ENCODE measurements at regions not wholly inside any gene's neighbourhood (a gene's known extent, or its start where the extent isn't known, plus 50 kb on each side); places are given as distances from the start of the nearest gene placed in this dataset.
A peak's percentile ranks its signal among the peaks of the same experiment; 100 is the strongest.

DNA sequence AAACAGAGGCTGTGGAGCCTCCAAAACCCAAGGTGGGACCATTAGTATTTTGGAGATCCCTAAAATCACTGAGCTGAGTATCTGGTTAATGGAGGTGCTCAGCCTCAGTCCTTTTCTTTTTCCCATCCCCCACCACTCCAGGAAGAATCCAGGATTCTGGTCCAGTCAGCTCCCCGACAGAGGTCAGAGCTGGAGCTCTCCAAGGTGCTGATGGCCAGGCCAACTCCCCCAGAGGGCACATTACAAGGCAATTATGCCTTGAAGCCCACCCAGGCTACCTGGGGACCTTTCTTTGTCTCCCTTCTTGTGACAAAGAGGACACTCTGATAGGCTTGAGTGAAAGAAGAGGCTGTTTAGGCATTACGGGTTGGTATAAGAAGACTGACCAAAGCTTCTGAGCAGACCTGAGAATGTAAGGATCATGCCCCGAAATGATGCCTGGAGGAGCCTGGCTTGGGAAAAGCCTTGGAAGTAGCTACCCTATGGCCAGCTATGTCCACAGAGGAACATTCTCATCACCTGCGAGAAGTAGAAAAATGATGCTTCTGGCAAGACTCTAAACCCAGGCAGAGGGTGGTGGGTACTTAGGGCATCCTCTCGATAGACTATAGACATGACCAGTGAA, 102.5 kb upstream of the LDAH start:
- H3K4me3 ChIP-seq (ENCODE audit: low read depth, low read length) = no peak overlapping the region
- TF ChIP-seq, protein P1, sequence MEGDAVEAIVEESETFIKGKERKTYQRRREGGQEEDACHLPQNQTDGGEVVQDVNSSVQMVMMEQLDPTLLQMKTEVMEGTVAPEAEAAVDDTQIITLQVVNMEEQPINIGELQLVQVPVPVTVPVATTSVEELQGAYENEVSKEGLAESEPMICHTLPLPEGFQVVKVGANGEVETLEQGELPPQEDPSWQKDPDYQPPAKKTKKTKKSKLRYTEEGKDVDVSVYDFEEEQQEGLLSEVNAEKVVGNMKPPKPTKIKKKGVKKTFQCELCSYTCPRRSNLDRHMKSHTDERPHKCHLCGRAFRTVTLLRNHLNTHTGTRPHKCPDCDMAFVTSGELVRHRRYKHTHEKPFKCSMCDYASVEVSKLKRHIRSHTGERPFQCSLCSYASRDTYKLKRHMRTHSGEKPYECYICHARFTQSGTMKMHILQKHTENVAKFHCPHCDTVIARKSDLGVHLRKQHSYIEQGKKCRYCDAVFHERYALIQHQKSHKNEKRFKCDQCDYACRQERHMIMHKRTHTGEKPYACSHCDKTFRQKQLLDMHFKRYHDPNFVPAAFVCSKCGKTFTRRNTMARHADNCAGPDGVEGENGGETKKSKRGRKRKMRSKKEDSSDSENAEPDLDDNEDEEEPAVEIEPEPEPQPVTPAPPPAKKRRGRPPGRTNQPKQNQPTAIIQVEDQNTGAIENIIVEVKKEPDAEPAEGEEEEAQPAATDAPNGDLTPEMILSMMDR (IDR thresholded peaks at IDR 0.05; ENCODE audit: insufficient read depth, low read length) = no peak
- DNase-seq (ENCODE audit: low read depth) = no peak

DNA sequence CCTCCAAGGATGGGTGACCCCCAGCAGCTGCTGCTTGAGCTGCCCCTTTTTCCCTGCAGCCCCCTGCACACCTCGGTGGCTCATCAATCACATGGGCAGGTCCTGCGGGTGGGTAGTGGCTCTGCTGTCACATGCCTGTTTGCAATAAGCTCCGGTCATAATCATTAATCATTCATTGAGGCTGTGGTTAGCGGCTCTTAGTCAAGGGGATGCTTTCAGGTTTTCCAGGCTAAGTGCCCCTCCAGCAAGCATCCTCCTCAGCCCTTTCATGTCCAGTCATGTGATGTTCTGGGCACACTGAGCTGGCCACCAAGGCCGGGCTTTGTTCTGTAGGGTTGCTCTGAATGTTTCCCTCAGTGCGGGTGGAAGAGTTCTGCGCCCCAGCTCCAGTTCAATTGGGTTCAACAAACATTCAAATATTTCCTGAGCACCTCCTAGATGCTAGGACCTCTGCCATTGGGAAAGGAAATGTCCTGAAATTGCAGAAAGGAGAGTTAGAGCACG, 96.4 kb upstream of the LDAH start:
- TF ChIP-seq, protein P1 (IDR thresholded peaks at IDR 0.05; ENCODE audit: insufficient read depth, low read length) = no peak
- DNase-seq (ENCODE audit: low read depth) = no peak
- no peak overlapping the region for H3K4me3 ChIP-seq (ENCODE audit: low read depth, low read length)

GRCh38 chr2:20917719-20918572, 95.0 kb upstream of the LDAH start:
- no peak overlapping the region for H3K4me3 ChIP-seq (ENCODE audit: low read depth, low read length)
- TF ChIP-seq, protein P1 (IDR thresholded peaks at IDR 0.05; ENCODE audit: insufficient read depth, low read length) = no peak
- peak; percentile 5 for DNase-seq (ENCODE audit: low read depth)

GRCh38 chr2:20917287-20917660, 94.4 kb upstream of the LDAH start:
- DNase-seq (ENCODE audit: low read depth) = no peak
- TF ChIP-seq, protein P1 (IDR thresholded peaks at IDR 0.05; ENCODE audit: insufficient read depth, low read length) = no peak
- no peak overlapping the region for H3K4me3 ChIP-seq (ENCODE audit: low read depth, low read length)

DNA sequence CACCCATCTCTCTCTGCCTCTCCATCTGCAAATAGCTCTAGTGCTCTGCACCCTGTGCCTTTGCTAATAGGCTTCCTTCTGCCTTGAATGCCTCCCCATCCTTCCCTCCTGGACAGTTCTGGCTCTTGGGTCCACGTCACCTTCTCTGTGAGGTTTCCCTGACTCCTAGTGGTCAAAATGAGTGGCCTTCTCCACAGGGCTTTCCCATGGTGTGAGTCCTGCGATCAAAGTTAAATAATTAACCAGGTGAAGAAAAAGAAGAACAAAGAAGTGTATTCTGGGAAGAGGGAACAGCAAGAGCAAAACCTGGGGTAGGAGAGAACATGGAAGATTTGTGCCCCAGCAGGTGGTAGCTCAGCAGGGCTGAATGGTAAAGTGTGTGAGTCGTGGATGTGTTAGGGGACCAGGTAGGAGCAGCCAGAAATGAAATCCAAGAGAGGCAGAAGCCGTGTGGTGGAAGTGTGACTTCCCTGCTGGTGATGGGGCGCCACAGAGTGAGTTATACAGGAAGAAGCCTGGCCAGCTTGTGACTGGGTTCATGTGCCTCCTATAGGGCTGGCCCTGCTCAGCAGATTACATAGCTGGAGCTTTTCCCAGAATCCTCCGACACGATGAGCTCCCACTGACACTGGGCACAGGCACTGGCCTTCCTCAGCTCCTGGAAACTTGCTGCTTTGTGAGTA, 93.8 kb upstream of the LDAH start:
- no peak overlapping the region for H3K4me3 ChIP-seq (ENCODE audit: low read depth, low read length)
- DNase-seq (ENCODE audit: low read depth) = peak; percentile 9
- TF ChIP-seq, protein P1 (IDR thresholded peaks at IDR 0.05; ENCODE audit: insufficient read depth, low read length) = peak; percentile 20

GRCh38 chr2:20915271-20915670, 92.4 kb upstream of the LDAH start:
- DNase-seq (ENCODE audit: low read depth) = no peak
- TF ChIP-seq, protein P1 (IDR thresholded peaks at IDR 0.05; ENCODE audit: insufficient read depth, low read length) = no peak

More at GRCh38 chr2:20915271-20915670, 92.4 kb upstream of the LDAH start:
- no peak overlapping the region for H3K4me3 ChIP-seq (ENCODE audit: low read depth, low read length)

Data from fibroblast of the aortic adventitia (primary cell).